ENCODE measurements at regions not wholly inside any gene's neighbourhood (a gene's known extent, or its start where the extent isn't known, plus 50 kb on each side); places are given as distances from the start of the nearest gene placed in this dataset.

GRCh38 chr2:228321015-228321414 is 139.5 kb upstream of the SPHKAP start:
- no peaks in the 10 kb centered on the region for H3K27me3 ChIP-seq (ENCODE audit: control insufficient read depth in 4 of 4, insufficient read depth in 4 of 4, low read length in 3 of 4)
- H3K27ac ChIP-seq (ENCODE audit: low read depth in 1 of 2, low read length in 2 of 2) = no peak overlapping the region
- H3K4me1 ChIP-seq (ENCODE audit: control insufficient read depth in 4 of 4, insufficient read depth in 4 of 4, low read length in 3 of 4) = no peaks in the 10 kb centered on the region
- TF ChIP-seq EGR1 (IDR thresholded peaks at IDR 0.05; ENCODE audit: low read depth in 2 of 2) (no peak), HNF4G (IDR thresholded peaks at IDR 0.05) (no peak), TAF1 (conservative IDR thresholded peaks at IDR 0.05) (no peak), CTCF (IDR thresholded peaks at IDR 0.05; ENCODE audit: low read depth, low read length, missing input control) (no peak), MAX (IDR thresholded peaks at IDR 0.05) (no peak), RXRA (IDR thresholded peaks at IDR 0.05) (no peak), FOXA2 (IDR thresholded peaks at IDR 0.05) (no peak), REST (IDR thresholded peaks at IDR 0.05) (no peak), JUND (IDR thresholded peaks at IDR 0.05) (no peak), SP1 (IDR thresholded peaks at IDR 0.05) (no peak), NR2F2 (IDR thresholded peaks at IDR 0.05) (no peak), HNF4A (conservative IDR thresholded peaks at IDR 0.05) (no peak)
- WGBS = 86% methylated on average over 7 of the region's 7 CpGs
- no peaks in the 10 kb centered on the region for H3K36me3 ChIP-seq (ENCODE audit: control insufficient read depth in 4 of 4, insufficient read depth in 3 of 4, low read depth in 1 of 4, low read length in 3 of 4)
- DNase-seq (ENCODE audit: low spot score) = no peak
- H3K9me3 ChIP-seq (ENCODE audit: control insufficient read depth in 4 of 4, low read length in 3 of 4) = peaks cover 0 to 5% (median 0%) of the 10 kb centered on the region in 4 donors
- no peak overlapping the region for H3K9ac ChIP-seq (ENCODE audit: low read depth in 1 of 2, low read length in 2 of 2)
- no peak overlapping the region for H3K4me3 ChIP-seq (ENCODE audit: low read depth in 1 of 3, low read length in 3 of 3)

- TF ChIP-seq RXRA (IDR thresholded peaks at IDR 0.05) = no peak
- no peak for TF ChIP-seq JUND (IDR thresholded peaks at IDR 0.05)
- TF ChIP-seq RAD21 (IDR thresholded peaks at IDR 0.05) = peak; percentile 5 to 64
- no peak for TF ChIP-seq FOXA1 (IDR thresholded peaks at IDR 0.05)
- no peak for TF ChIP-seq FOXA2 (IDR thresholded peaks at IDR 0.05)
- no peak for TF ChIP-seq NR2F2 (IDR thresholded peaks at IDR 0.05)
- TF ChIP-seq MAX (IDR thresholded peaks at IDR 0.05) = no peak
- no peak for TF ChIP-seq YY1 (IDR thresholded peaks at IDR 0.05)
- TF ChIP-seq CTCF (IDR thresholded peaks at IDR 0.05; ENCODE audit: low read depth, low read length, missing input control) = peak; percentile 18
- no peaks in the 10 kb centered on the region for H3K4me1 ChIP-seq (ENCODE audit: control insufficient read depth in 4 of 4, insufficient read depth in 4 of 4, low read length in 3 of 4)
- H3K9me3 ChIP-seq (ENCODE audit: control insufficient read depth in 4 of 4, low read length in 3 of 4) = no peaks in the 10 kb centered on the region
- H3K27me3 ChIP-seq (ENCODE audit: control insufficient read depth in 4 of 4, insufficient read depth in 4 of 4, low read length in 3 of 4) = no peaks in the 10 kb centered on the region
- H3K4me3 ChIP-seq (ENCODE audit: low read depth in 1 of 3, low read length in 3 of 3) = no peak overlapping the region
- no peak overlapping the region for H3K9ac ChIP-seq (ENCODE audit: low read depth in 1 of 2, low read length in 2 of 2)
- 28% methylated on average over 1 of the region's 1 CpG for WGBS
- no peaks in the 10 kb centered on the region for H3K36me3 ChIP-seq (ENCODE audit: control insufficient read depth in 4 of 4, insufficient read depth in 3 of 4, low read depth in 1 of 4, low read length in 3 of 4)
- no peak for DNase-seq (ENCODE audit: low spot score)
- no peak overlapping the region for H3K27ac ChIP-seq (ENCODE audit: low read depth in 1 of 2, low read length in 2 of 2)
Observed at GRCh38 chr2:228318218-228318617, 136.7 kb upstream of the SPHKAP start.

All from liver (tissue), 8 donors.